ENCODE measurements at regions not wholly inside any gene's neighbourhood (a gene's known extent, or its start where the extent isn't known, plus 50 kb on each side); places are given as distances from the start of the nearest gene placed in this dataset.
A peak's percentile ranks its signal among the peaks of the same experiment; 100 is the strongest.

DNA sequence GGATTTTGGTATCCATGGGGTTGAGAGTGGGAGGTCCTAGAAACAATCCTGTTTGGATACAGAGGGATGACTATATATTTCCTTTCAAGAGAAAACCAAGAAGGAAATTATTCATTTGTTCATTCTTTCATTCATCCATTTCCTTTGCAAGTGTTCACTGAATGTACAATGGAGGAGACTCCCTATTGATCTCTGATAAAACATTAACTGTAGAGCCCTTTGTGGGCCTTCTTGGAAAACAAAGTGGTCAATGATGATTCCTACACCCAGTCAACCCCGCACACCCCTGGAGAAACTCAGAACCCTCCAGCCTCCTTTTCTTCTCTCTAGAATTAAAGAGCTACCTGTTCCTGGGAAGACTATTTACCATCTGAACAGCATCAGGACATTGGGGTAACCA is 247.3 kb downstream of the AUH start:
- Mint-ChIP-seq H3K27me3 (peaks cover 50% of the 10 kb centered on the region), H3K36me3 (ENCODE audit: low read depth) (peaks cover 5% of the 10 kb centered on the region), H3K4me1 (ENCODE audit: low read depth) (peaks cover 56% of the 10 kb centered on the region), H3K9me3 (peaks cover 9% of the 10 kb centered on the region), H3K27ac (no peak overlapping the region), H3K4me3 (no peak overlapping the region)
- no peak for DNase-seq

DNA sequence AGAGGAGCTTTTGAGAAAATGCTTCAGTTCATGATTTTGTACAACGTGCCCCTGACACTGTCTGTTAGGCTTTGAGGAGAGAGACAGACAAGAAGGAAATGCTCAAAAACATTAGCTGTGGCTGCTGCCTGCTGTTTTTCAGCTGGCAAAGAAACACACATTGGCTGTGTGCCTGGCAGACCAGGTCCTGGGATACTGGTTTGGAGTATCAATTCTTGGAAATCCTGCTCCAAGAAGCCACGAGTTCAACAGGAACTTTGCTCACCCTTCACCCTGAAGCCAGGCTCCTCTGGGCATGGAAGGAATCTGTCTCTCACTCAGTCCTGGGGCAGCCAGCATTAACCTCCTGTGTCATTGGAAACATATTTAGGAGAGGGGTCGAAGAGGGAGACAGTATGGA is 245.5 kb downstream of the AUH start:
- DNase-seq: no peak
- Mint-ChIP-seq H3K4me1 (ENCODE audit: low read depth) (peaks cover 46% of the 10 kb centered on the region), H3K27me3 (peaks cover 54% of the 10 kb centered on the region), H3K9me3 (no peaks in the 10 kb centered on the region), H3K27ac (no peak overlapping the region), H3K4me3 (no peak overlapping the region), H3K36me3 (ENCODE audit: low read depth) (no peaks in the 10 kb centered on the region)

DNA sequence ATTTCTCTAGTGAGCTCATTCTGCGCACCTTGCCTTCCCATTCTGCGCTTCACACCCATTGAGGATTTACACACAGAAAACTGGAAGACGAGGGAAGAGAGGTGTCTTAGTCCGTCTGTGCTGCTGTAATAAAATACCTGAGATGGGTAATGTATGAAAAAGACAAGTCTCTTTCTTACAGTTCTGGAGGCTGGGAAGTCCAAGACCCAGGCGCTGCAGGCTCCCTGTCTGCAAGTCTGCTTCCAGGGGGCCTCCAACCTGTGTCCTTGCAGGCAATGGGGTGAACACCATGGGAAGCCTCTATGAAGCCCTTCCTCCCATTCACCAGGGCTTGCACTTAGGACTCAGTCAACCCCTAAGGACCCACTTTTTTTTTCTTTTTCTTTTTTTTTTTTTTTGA is 245.0 kb downstream of the AUH start:
- Mint-ChIP-seq H3K27ac (no peak overlapping the region), H3K36me3 (ENCODE audit: low read depth) (no peaks in the 10 kb centered on the region), H3K4me3 (no peak overlapping the region), H3K9me3 (no peaks in the 10 kb centered on the region), H3K27me3 (peaks cover 54% of the 10 kb centered on the region), H3K4me1 (ENCODE audit: low read depth) (peaks cover 41% of the 10 kb centered on the region)
- DNase-seq: no peak

DNA sequence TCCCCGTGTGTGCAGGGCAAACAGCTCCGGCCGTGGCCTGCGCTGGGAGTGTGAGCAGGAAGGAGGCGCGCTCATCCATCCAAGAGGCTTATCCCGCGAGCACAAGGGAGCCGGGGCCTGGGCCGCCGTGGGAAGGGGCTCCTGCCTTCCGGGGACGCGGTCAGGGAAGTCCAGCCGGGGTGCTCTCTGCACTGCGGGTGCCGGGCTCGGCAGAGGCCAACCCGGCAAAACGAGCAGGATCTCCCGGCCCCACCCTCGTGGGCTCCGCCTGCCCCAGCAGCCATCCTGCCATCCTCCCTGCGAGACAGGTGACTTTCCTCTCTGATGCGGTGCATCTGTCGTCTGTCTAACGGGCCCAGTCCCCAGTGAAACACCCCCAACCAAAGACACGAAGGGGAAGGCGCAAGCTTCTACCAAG is 244.2 kb downstream of the AUH start:
- no peak overlapping the region for H3K27ac Mint-ChIP-seq
- H3K4me1 Mint-ChIP-seq (ENCODE audit: low read depth): peaks cover 42% of the 10 kb centered on the region
- peaks cover 2% of the 10 kb centered on the region for H3K9me3 Mint-ChIP-seq
- no peak overlapping the region for H3K4me3 Mint-ChIP-seq
- H3K36me3 Mint-ChIP-seq (ENCODE audit: low read depth): no peaks in the 10 kb centered on the region
- H3K27me3 Mint-ChIP-seq: peaks cover 54% of the 10 kb centered on the region
- DNase-seq: no peak

DNA sequence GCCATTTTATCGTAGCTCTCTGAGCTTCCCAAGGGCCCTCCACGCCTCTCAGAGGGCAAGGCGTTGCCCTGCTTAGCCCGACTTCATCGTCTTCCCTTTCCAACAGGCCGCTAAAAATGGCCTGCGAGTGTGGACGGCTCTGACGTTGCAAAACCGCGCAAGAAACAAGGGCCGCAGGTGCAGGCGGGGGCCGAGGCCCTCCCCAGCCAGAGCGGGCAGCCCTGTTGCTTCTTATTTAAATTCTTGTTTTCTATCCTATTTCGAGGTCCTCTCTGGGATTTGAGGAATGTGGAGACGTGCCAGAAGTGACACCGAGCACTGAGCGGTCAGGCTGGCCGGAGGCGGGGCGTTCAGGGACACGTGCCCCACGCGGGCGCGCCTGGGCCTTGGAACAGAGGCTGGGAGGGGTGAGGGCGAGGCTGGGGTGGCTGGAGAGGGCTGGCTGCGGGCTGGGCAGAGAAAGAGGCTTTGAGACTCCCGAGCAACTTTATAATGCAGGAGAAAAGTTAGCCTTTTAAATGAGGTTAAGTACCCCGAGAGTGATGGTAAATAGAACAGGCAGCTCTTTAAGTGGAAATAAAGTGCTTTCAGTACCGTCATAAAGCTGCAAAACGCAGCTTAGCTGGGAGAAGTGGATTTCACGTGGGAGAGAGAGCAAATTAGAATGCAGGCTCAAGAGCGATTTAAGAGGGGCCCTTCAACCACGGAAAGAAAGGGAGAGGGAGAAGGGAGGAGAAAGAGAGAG is 243.6 kb downstream of the AUH start:
- DNase-seq: no peak
- Mint-ChIP-seq H3K9me3 (peaks cover 4% of the 10 kb centered on the region), H3K4me3 (no peak overlapping the region), H3K27ac (no peak overlapping the region), H3K27me3 (peaks cover 52% of the 10 kb centered on the region), H3K4me1 (ENCODE audit: low read depth) (peaks cover 41% of the 10 kb centered on the region), H3K36me3 (ENCODE audit: low read depth) (no peaks in the 10 kb centered on the region)

DNA sequence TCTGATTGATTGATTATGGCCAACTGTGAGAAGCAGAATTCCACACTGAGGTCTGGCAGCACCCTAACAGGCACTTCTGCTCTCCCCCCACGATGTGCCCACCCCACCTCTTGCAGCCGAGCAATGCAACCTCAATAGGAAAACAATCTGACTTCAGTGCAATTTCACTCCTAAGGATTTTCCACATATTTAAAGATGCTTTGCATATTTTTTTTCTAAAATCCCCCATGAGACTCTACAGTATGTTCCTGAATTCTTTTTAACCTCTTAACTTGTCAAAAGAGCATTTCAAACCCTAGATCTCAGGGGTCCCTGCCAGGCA is 243.1 kb downstream of the AUH start:
- H3K27me3 Mint-ChIP-seq: peaks cover 47% of the 10 kb centered on the region
- no peak overlapping the region for H3K27ac Mint-ChIP-seq
- no peak overlapping the region for H3K4me3 Mint-ChIP-seq
- H3K36me3 Mint-ChIP-seq (ENCODE audit: low read depth): no peaks in the 10 kb centered on the region
- DNase-seq: no peak
- peaks cover 8% of the 10 kb centered on the region for H3K9me3 Mint-ChIP-seq
- H3K4me1 Mint-ChIP-seq (ENCODE audit: low read depth): peaks cover 40% of the 10 kb centered on the region

DNA sequence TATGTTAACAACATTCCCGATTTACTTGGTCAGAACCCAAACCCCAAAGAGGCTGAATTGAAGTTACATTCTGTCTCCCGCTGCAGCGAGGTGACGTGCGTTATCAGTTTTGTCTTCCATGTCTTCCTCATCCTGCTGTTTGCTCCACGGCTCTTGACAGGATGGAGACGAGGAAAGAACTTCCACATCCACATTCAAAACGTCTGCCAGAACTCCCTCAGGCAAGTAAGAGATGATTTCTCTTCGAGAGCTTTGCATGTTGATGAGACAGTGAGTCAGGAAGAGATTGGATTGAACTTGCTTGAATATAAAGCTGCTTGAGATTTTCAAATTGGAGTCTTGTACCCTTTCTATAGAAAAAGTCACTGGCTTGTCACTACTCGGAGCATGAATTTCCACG is 242.6 kb downstream of the AUH start:
- Mint-ChIP-seq H3K27me3 (peaks cover 46% of the 10 kb centered on the region), H3K4me1 (ENCODE audit: low read depth) (peaks cover 40% of the 10 kb centered on the region), H3K9me3 (peaks cover 8% of the 10 kb centered on the region), H3K27ac (no peak overlapping the region), H3K36me3 (ENCODE audit: low read depth) (no peaks in the 10 kb centered on the region), H3K4me3 (no peak overlapping the region)
- DNase-seq: no peak

DNA sequence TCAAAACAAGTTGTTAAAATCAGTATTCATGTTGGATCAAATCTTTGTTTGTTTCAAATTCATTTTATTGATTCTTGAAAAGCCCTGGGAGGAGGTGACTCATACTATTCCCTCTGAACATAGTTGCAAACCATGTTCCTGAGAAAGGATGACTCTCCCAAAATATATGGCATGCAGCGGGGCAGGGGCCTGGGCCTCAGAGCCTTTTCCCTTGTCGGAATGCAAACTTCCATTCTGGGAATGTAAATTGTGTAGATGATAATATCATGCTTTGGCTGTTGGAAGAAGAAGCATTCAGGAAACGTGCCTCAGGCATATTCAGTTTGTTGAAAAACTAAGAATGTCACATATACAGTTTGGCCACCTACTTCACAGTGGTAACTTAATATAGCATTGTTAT is 242.0 kb downstream of the AUH start:
- peaks cover 42% of the 10 kb centered on the region for H3K27me3 Mint-ChIP-seq
- H3K27ac Mint-ChIP-seq: no peak overlapping the region
- no peak overlapping the region for H3K4me3 Mint-ChIP-seq
- no peaks in the 10 kb centered on the region for H3K36me3 Mint-ChIP-seq (ENCODE audit: low read depth)
- H3K4me1 Mint-ChIP-seq (ENCODE audit: low read depth): peaks cover 38% of the 10 kb centered on the region
- no peak for DNase-seq
- H3K9me3 Mint-ChIP-seq: peaks cover 8% of the 10 kb centered on the region

DNA sequence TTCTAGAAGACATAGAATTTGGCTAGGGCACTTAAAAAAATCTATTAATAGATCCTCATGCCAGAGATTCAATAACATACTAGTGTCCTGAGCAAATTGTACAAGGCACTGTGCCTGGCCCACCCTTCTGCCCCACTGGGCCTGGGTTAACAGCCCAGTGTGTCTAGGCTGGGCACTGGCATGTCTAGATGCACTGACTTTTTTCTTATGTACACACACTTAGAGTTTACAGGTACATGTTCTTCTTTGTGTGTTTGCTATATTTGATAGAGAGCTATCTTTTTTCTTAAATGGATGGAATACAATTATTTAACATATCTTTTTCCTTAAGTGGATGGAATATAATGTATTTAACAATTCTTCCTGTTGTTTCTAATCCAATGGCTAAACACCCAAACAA is 241.5 kb downstream of the AUH start:
- Mint-ChIP-seq H3K27me3 (peaks cover 39% of the 10 kb centered on the region), H3K27ac (no peak overlapping the region), H3K9me3 (peaks cover 13% of the 10 kb centered on the region), H3K4me1 (ENCODE audit: low read depth) (peaks cover 36% of the 10 kb centered on the region), H3K4me3 (no peak overlapping the region), H3K36me3 (ENCODE audit: low read depth) (no peaks in the 10 kb centered on the region)
- no peak for DNase-seq

DNA sequence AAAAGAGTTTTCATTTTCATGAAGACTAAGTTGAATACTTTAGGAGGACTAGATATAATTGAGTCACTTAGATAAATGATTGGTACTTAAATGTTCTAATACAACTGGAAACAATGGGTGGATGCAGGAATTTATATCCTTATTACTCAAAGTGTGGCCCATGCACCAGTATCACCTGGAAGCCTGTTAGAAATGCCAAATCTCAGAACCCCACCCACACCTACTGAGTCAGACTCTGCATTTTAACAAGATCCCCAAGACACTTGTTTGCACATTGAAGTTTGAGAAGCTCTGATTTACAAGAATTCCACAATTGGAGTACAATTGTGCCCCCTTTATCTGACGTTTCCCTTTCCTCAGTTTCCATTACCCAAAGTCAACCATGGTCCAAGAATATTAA is 239.0 kb downstream of the AUH start:
- H3K27ac Mint-ChIP-seq: no peak overlapping the region
- H3K27me3 Mint-ChIP-seq: peaks cover 21% of the 10 kb centered on the region
- peaks cover 32% of the 10 kb centered on the region for H3K4me1 Mint-ChIP-seq (ENCODE audit: low read depth)
- no peak overlapping the region for H3K4me3 Mint-ChIP-seq
- H3K36me3 Mint-ChIP-seq (ENCODE audit: low read depth): no peaks in the 10 kb centered on the region
- DNase-seq: no peak
- H3K9me3 Mint-ChIP-seq: peaks cover 17% of the 10 kb centered on the region

DNA sequence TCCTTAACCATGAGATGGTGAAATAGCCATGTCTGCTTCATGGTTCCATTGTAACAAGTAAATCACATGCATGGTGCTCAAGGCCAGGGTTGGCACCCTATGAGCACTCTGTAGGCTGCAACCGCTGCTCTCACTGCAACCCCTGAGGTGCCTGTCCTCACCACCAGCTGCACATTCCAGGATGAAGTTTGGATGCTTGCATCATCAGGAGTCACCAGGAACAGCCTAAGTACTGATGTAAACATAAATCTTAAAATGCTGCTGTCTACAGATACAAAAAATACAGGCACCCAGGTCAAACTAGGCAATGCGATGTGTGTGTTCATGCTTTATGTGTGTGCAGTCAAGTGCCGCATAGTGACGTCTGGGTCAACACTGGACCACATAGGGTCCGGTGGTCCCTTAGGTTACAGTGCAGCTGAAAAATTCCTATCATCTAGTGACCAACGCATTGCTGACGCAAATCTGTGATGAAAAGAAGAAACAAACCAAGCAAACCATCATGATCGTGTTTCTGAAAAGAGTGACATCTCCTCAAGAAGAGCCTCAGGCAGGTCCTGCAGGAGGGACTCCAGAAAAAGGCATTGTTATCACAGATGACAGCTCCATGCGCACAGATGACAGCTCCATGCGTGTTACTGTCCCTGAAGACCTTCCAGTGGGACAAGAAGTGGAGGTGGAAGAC is 234.8 kb downstream of the AUH start:
- no peak overlapping the region for H3K27ac Mint-ChIP-seq
- peaks cover 39% of the 10 kb centered on the region for H3K4me1 Mint-ChIP-seq (ENCODE audit: low read depth)
- no peaks in the 10 kb centered on the region for H3K36me3 Mint-ChIP-seq (ENCODE audit: low read depth)
- H3K9me3 Mint-ChIP-seq: peaks cover 17% of the 10 kb centered on the region
- H3K27me3 Mint-ChIP-seq: no peaks in the 10 kb centered on the region
- DNase-seq: no peak
- H3K4me3 Mint-ChIP-seq: no peak overlapping the region

DNA sequence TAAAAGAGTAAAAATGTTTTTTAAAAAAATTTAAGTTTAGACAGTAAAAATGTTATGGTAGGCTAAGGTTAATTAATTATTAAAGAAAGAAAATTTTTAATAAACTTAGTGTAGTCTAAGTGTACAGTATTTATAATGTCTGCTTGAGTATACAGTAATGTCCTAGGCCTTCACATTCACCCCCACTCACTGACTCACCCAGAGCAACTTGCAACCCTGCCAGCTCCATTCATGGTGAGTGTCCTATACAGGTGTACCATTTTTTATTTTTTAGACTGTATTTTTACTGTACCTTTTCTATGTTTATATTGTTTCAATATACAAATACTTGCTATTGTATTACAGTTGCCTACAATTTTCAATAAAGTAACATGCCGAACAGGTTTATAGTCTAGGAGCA is 234.1 kb downstream of the AUH start:
- DNase-seq: no peak
- Mint-ChIP-seq H3K27ac (no peak overlapping the region), H3K27me3 (no peaks in the 10 kb centered on the region), H3K4me1 (ENCODE audit: low read depth) (peaks cover 38% of the 10 kb centered on the region), H3K9me3 (peaks cover 16% of the 10 kb centered on the region), H3K36me3 (ENCODE audit: low read depth) (no peaks in the 10 kb centered on the region), H3K4me3 (no peak overlapping the region)

DNA sequence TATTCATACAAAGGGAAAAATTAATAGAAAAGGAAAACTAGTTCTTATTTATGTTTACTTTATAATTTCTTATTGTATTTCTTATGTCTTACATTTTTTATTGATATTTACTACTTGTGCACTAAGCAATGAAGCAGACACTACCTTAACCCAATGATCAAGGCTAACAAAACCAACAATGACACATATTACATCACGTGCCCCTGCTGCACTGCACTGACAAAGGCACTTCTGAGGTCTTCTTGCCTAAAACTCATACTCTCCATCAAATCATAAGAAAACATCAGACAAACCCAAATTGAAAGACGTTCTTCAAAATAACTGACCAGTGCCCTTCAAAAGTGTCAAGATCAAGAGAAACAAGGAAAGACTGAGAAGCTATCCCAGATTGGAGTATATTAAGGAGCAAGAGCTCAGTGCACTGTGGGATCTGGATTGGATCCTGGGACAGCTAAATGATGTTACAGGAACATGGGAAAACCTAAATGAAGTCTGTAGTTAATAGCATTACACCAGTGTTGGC is 230.9 kb downstream of the AUH start:
- peak overlapping the region; percentile 95 for H3K27ac Mint-ChIP-seq
- H3K4me3 Mint-ChIP-seq: peak overlapping the region; percentile 38
- no peaks in the 10 kb centered on the region for H3K36me3 Mint-ChIP-seq (ENCODE audit: low read depth)
- H3K27me3 Mint-ChIP-seq: no peaks in the 10 kb centered on the region
- DNase-seq: no peak
- H3K4me1 Mint-ChIP-seq (ENCODE audit: low read depth): peaks cover 40% of the 10 kb centered on the region
- peaks cover 3% of the 10 kb centered on the region for H3K9me3 Mint-ChIP-seq

DNA sequence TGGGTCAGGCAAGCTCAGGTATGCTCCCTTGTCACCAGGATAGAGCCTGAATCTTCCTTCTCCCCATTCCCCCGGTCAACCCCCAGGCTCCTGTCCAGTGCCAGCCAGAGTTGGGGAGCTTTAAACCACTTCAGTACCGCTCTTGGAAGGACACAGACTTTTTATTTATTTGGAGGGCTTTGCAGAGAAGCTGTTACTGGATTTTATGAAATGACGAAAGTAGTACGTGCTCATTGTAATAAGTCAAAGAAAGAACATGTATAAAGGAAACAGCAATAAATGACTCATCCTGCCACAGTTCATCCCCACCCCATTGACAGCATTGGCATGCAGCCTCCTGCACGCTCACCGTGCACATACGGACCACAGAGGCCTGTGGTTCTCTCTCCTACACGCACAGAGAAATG is 230.3 kb downstream of the AUH start:
- DNase-seq: peak; percentile 74
- H3K9me3 Mint-ChIP-seq: peaks cover 3% of the 10 kb centered on the region
- peaks cover 43% of the 10 kb centered on the region for H3K4me1 Mint-ChIP-seq (ENCODE audit: low read depth)
- no peaks in the 10 kb centered on the region for H3K27me3 Mint-ChIP-seq
- peak overlapping the region; percentile 38 for H3K4me3 Mint-ChIP-seq
- H3K27ac Mint-ChIP-seq: peak overlapping the region; percentile 95
- no peaks in the 10 kb centered on the region for H3K36me3 Mint-ChIP-seq (ENCODE audit: low read depth)

DNA sequence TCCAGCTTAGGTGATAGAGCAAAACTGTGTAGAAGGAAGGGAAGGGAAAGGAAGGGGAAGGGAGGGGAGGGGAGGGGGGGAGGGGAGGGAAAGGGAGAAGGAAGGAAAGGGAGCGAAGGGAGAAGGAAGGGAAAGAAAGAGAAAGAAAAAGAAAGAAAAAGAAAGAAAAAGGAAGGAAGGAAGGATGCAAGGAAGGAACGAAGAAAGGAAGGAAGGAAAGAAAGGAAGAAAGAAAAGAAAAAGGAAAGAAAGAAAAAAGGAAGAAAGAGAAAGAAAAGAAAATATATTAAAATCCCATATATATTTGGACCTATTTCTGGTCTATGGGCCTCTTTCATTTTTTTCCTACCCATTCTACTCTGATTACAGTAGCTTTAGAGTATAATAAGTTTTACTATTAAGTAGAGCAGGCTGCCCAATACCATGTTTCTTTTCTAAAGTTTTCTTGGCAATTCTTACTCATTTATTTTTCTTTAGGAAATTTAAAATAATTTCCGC is 229.1 kb downstream of the AUH start:
- DNase-seq: no peak
- Mint-ChIP-seq H3K9me3 (peaks cover 6% of the 10 kb centered on the region), H3K4me1 (ENCODE audit: low read depth) (peaks cover 50% of the 10 kb centered on the region), H3K4me3 (no peak overlapping the region), H3K27ac (peak overlapping the region; percentile 95), H3K36me3 (ENCODE audit: low read depth) (no peaks in the 10 kb centered on the region), H3K27me3 (no peaks in the 10 kb centered on the region)
